ENCODE measurements at regions not wholly inside any gene's neighbourhood (a gene's known extent, or its start where the extent isn't known, plus 50 kb on each side); places are given as distances from the start of the nearest gene placed in this dataset.
"Not testable (repeated sequence)": the region's sequence is repeated elsewhere in the genome, so short reads cannot be mapped to it uniquely, and the experiment has no call there.

DNA sequence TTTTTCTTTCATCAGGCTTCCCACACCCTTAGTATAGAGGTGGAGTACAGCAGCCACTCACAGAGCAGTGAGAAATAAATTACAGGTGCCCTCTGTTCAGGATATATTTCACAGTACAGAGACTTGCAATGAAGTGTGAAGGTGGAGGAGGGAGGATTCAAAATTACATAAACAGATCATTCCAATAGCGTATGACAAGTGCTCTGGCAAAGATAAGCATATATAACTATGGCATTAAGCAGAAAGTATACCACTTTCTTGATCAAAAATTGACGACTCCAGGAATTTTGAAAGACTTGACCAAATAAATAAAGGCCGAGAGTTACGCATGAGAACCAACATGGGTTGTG, 108.7 kb downstream of the GPX5 start:
- H3K27ac Mint-ChIP-seq, result no peak overlapping the region

DNA sequence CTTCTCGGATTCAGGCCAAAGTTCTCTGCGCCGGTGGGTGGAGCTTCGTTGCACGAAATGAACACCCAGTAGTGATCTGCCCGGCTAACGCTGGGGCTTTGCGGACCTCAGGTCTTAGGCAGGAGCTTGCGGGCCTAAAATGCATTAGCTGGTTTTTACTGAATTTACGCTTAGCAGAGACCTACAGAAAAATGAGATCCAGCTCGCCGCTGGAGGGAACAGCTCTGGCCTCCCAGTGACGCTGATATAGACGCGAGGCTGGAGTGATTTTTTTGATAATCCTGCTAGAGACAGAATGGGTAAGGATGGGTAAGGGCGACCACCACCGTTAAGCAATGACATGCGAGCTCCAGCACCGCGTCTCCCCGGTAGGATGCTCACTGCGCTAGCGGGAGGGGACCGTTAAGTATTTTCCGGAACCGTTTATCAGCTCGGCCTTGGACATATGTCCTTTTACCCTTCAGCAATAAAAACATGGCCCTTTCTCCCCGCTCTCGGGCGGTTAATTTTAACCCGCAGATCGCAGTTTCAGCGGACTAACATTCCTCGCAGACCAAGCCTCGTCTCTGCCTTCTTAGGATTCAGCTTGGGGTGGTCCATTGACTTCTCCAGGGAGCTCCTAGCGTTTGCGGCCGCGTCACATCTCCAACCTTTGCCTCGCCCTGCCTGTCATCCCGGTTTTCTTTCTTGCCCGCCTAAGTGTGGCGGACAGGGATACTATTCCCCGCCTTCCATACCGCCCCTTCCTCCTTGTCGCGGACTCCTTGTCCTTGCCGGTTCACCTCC, 109.3 kb downstream of the GPX5 start:
- peak overlapping the region; percentile 87 for H3K4me3 Mint-ChIP-seq
- no peak overlapping the region for H3K27ac Mint-ChIP-seq
- H3K9me3 Mint-ChIP-seq, result peaks cover 19% of the 10 kb centered on the region
- H3K4me1 Mint-ChIP-seq, result peaks cover 40% of the 10 kb centered on the region
- peak; percentile 59 for DNase-seq
- peaks cover 16% of the 10 kb centered on the region for H3K36me3 Mint-ChIP-seq (ENCODE audit: low read depth)
- TF ChIP-seq, protein P1, sequence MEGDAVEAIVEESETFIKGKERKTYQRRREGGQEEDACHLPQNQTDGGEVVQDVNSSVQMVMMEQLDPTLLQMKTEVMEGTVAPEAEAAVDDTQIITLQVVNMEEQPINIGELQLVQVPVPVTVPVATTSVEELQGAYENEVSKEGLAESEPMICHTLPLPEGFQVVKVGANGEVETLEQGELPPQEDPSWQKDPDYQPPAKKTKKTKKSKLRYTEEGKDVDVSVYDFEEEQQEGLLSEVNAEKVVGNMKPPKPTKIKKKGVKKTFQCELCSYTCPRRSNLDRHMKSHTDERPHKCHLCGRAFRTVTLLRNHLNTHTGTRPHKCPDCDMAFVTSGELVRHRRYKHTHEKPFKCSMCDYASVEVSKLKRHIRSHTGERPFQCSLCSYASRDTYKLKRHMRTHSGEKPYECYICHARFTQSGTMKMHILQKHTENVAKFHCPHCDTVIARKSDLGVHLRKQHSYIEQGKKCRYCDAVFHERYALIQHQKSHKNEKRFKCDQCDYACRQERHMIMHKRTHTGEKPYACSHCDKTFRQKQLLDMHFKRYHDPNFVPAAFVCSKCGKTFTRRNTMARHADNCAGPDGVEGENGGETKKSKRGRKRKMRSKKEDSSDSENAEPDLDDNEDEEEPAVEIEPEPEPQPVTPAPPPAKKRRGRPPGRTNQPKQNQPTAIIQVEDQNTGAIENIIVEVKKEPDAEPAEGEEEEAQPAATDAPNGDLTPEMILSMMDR (IDR thresholded peaks at IDR 0.05), result no peak
- H3K27me3 Mint-ChIP-seq (ENCODE audit: low read depth, poor library complexity), result peaks cover 56% of the 10 kb centered on the region

More for the DNA sequence above, 108.7 kb downstream of the GPX5 start:
- TF ChIP-seq, protein P1 (IDR thresholded peaks at IDR 0.05), result no peak
- Mint-ChIP-seq H3K4me1 (peaks cover 39% of the 10 kb centered on the region), H3K27me3 (ENCODE audit: low read depth, poor library complexity) (peaks cover 56% of the 10 kb centered on the region), H3K9me3 (peaks cover 17% of the 10 kb centered on the region), H3K4me3 (peak overlapping the region; percentile 87), H3K36me3 (ENCODE audit: low read depth) (peaks cover 15% of the 10 kb centered on the region)
- no peak for DNase-seq

DNA sequence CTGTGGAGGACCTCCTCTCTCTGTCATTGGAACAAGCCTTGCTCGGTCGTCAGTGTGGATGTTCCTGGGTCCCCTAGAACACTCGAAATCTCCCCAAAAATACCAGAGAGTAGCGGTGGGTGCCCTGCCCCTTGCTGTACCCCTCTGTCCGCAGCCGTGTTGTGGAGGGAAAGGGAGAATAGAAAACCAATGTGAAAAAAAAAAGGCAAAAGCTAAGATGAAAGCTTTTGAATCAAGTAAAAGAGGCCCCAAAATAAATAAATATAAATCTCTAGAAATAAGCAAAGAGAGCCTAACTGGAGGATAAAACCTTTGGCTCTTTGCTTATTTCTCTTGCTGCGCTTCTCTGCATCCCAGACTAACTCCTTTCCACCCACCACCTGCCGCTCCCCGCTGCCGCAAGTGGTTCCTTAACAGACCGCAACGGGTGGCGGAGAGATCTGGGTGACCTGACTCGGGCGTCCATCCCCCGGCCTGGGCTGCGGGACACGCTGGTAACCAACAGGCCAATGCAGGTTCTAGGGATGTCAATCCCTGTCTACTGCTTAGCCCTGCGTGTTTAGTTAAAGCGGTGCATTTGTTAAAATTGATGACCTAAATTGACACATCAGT, 110.0 kb downstream of the GPX5 start:
- H3K27ac Mint-ChIP-seq, result no peak overlapping the region
- DNase-seq, result peak; percentile 49
- H3K4me1 Mint-ChIP-seq, result peaks cover 40% of the 10 kb centered on the region
- peak overlapping the region; percentile 87 for H3K4me3 Mint-ChIP-seq
- peaks cover 21% of the 10 kb centered on the region for H3K9me3 Mint-ChIP-seq
- TF ChIP-seq, protein P1 (IDR thresholded peaks at IDR 0.05), result no peak
- H3K36me3 Mint-ChIP-seq (ENCODE audit: low read depth), result peaks cover 16% of the 10 kb centered on the region
- H3K27me3 Mint-ChIP-seq (ENCODE audit: low read depth, poor library complexity), result peaks cover 53% of the 10 kb centered on the region

DNA sequence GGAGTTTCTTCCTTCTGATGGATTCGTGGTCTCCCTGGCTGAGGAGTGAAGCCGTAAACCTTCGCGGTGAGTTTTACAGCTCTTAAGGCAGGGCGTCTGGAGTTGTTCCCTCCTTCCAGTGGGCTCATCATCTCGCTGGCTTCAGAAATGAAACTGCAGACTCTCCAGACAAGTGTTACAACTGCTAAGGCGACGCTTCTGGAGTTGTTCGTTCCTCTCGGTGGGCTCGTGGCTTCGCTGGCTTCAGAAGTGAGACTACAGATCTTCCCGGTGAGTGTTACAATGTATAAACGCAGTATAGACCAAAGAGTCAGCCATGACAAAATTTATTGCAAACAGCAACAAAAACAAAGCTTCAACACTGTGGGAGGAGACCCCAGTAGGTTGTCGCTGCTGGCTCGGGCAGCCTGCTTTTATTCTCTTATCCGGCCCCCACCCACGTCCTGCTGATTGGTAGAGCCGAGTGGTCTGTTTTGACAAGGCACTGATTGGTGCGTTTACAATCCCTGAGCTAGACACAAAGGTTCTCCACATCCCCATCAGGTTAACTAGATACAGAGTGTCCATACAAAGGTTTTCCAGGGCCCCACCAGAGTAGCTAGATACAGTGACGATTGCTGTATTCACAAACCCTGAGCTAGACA, 113.2 kb downstream of the GPX5 start:
- DNase-seq, result no peak
- peak overlapping the region; percentile 48 for H3K4me3 Mint-ChIP-seq
- H3K27me3 Mint-ChIP-seq (ENCODE audit: low read depth, poor library complexity), result peaks cover 40% of the 10 kb centered on the region
- H3K4me1 Mint-ChIP-seq, result peaks cover 32% of the 10 kb centered on the region
- peak overlapping the region; percentile 77 for H3K27ac Mint-ChIP-seq
- H3K36me3 Mint-ChIP-seq (ENCODE audit: low read depth), result peaks cover 21% of the 10 kb centered on the region
- peaks cover 33% of the 10 kb centered on the region for H3K9me3 Mint-ChIP-seq
- TF ChIP-seq, protein P1 (IDR thresholded peaks at IDR 0.05), result no peak

DNA sequence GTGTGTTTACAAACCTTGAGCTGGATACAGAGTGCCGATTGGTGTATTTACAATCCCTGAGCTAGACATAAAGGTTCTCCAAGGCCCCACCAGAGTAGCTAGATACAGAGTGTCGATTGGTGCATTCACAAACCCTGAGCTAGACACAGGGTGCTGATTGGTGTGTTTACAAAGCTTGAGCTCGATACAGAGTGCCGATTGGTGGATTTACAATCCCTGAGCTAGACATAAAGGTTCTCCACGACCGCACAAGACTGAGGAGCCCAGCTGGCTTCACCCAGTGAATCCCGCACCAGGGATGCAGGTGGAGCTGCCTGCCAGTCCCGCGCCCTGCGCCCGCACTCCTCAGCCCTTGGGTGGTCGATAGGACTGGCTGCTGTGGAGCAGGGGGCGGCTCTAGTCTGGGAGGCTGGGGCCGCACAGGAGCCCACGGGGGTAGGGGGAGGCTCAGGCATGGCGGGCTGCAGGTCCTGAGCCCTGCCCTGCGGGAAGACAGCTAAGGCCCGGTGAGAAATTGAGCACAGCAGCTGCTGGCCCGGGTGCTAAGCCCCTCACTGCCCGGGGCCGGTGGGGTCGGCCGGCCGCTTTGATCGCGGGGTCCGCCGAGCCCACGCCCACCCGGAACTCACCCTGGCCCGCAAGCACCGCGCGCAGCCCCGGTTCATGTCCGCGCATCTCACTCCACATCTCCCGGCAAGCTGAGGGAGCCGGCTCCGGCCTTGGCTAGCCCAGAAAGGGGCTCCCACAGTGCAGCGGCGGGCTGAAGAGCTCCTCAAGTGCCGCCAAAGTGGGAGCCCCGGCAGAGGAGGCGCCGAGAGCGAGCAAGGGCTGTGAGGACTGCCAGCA, 114.0 kb downstream of the GPX5 start:
- Mint-ChIP-seq H3K27me3 (ENCODE audit: low read depth, poor library complexity) (peaks cover 37% of the 10 kb centered on the region), H3K27ac (peak overlapping the region; percentile 77), H3K9me3 (peaks cover 33% of the 10 kb centered on the region), H3K4me1 (peaks cover 25% of the 10 kb centered on the region), H3K36me3 (ENCODE audit: low read depth) (peaks cover 21% of the 10 kb centered on the region)
- not testable (repeated sequence) for DNase-seq, H3K4me3 Mint-ChIP-seq

All from nephron progenitor cell (in vitro differentiated cells).